H1 (cell line): ENCODE measurements at regions not wholly inside any gene's neighbourhood (a gene's known extent, or its start where the extent isn't known, plus 50 kb on each side); places are given as distances from the start of the nearest gene placed in this dataset.

Experiments used
- CTCF ChIA-PET: fragments of 300-600 bp; sonication (Branson Sonifier 250); formaldehyde crosslinking; loops from one replicate; lab custom pipeline; 2021; ENCODE audit not compliant: partially characterized antibody; lab: Charles Lee
- POLR2A ChIA-PET: fragments of 300-600 bp; sonication (Branson Sonifier 250); formaldehyde crosslinking; loops from one replicate; lab custom pipeline; 2021; ENCODE audit warnings: inconsistent platforms; ENCODE audit not compliant: partially characterized antibody; lab: Charles Lee
- DNase-seq, 2 experiments: peaks; one replicate each; pipeline versions ENCODE4 v3.0.0 to v3.0.0-alpha.2; 2010 to 2022; ENCODE audit warnings: low spot score in 2 of 2, low read depth in 1 of 2, mixed read lengths in 1 of 2
- FAIRE-seq: peaks from 2 replicates; lab custom pipeline; 2011; peaks lifted over from hg19 to GRCh38; lab: Jason Lieb, UNC
- H2AFZ ChIP-seq: 2 replicates; pipeline ENCODE4 v1.8.1; 2012; ENCODE audit warnings: low read length, inconsistent platforms
- H2AK5ac ChIP-seq: 2 replicates; pipeline ENCODE4 v1.6.1; 2013; ENCODE audit warnings: low read depth, low read length
- H2BK120ac ChIP-seq: replicated peaks from 2 replicates; pipeline ENCODE3; 2013; ENCODE audit warnings: low read depth, low read length, inconsistent platforms
- H2BK12ac ChIP-seq: 2 replicates; pipeline ENCODE4 v1.6.1; 2013; ENCODE audit warnings: low read depth, low read length
- H2BK15ac ChIP-seq: 2 replicates; pipeline ENCODE4 v1.6.1; 2013; ENCODE audit warnings: low read length
- H2BK20ac ChIP-seq: 2 replicates; pipeline ENCODE4 v1.6.1; 2013; ENCODE audit warnings: low read length
- H2BK5ac ChIP-seq: 2 replicates; pipeline ENCODE4 v1.6.1; 2013; ENCODE audit warnings: low read depth, low read length
- H3K14ac ChIP-seq: 2 replicates; pipeline ENCODE4 v1.6.1; 2013; ENCODE audit warnings: inconsistent platforms; ENCODE audit not compliant: insufficient read length
- H3K18ac ChIP-seq: 2 replicates; pipeline ENCODE4 v1.6.1; 2013; ENCODE audit warnings: low read length; ENCODE audit errors: extremely low read depth
- H3K23ac ChIP-seq: 2 replicates; pipeline ENCODE4 v1.6.1; 2013; ENCODE audit warnings: inconsistent platforms; ENCODE audit not compliant: insufficient read length
- H3K23me2 ChIP-seq: 2 replicates; pipeline ENCODE4 v1.6.1; 2013; ENCODE audit warnings: low read depth, low read length
- H3K27ac ChIP-seq: 2 replicates; pipeline ENCODE4 v1.6.1; 2011; ENCODE audit warnings: low read depth, low read length, inconsistent platforms
- H3K27me3 ChIP-seq, 4 experiments: replicated peaks in 1 of 4; 1 replicate in 1 of 4; 2 replicates in 3 of 4; pipeline versions ENCODE4 v1.6.1 to v1.8.1; 2011 to 2013; ENCODE audit warnings: low read length in 3 of 4, mild to moderate bottlenecking in 3 of 4, inconsistent platforms in 2 of 4, mixed read lengths in 2 of 4, moderate library complexity in 1 of 4; ENCODE audit not compliant: control insufficient read depth in 3 of 4, insufficient read depth in 3 of 4; ENCODE audit errors: extremely low read depth in 1 of 4
- H3K36me3 ChIP-seq, 4 experiments: 2 replicates each; pipeline versions ENCODE4 v1.6.1 to v1.8.1; 2011 to 2013; ENCODE audit warnings: mild to moderate bottlenecking in 4 of 4, low read length in 3 of 4, moderate library complexity in 2 of 4, control low read depth in 1 of 4, inconsistent platforms in 1 of 4; ENCODE audit not compliant: insufficient read depth in 4 of 4, control insufficient read depth in 2 of 4
- H3K4ac ChIP-seq: replicated peaks from 2 replicates; pipeline ENCODE3; 2013; ENCODE audit warnings: low read length, low read depth, mixed read lengths, inconsistent platforms; ENCODE audit not compliant: insufficient read length
- H3K4me1 ChIP-seq, 4 experiments: replicated peaks in 1 of 4; 1 replicate in 1 of 4; 2 replicates in 3 of 4; pipeline versions ENCODE4 v1.6.1 to v1.8.1; 2011 to 2013; ENCODE audit warnings: low read length in 3 of 4, inconsistent platforms in 2 of 4, mixed read lengths in 1 of 4; ENCODE audit not compliant: insufficient read depth in 4 of 4, control insufficient read depth in 3 of 4
- H3K4me2 ChIP-seq, 2 experiments: 2 replicates each; pipeline versions ENCODE4 v1.6.1 to v1.8.1; 2011 to 2013; ENCODE audit warnings: low read depth in 2 of 2, low read length in 2 of 2, control low read depth in 1 of 2, inconsistent platforms in 1 of 2, mild to moderate bottlenecking in 1 of 2; ENCODE audit not compliant: insufficient read depth in 1 of 2
- H3K4me3 ChIP-seq, 4 experiments: fragments of 200-600, 300-600 bp in 1 of 4; sonication (generic), shearing (Covaris generic), sonication (Bioruptor Twin) in 1 of 4; 2 replicates each; pipeline versions ENCODE4 v1.5.1 to v1.8.1; 2011 to 2016; ENCODE audit warnings: low read length in 4 of 4, low read depth in 3 of 4, control low read depth in 2 of 4, inconsistent platforms in 2 of 4, mild to moderate bottlenecking in 2 of 4, mixed read lengths in 1 of 4, moderate library complexity in 1 of 4; ENCODE audit not compliant: insufficient read depth in 2 of 4; ENCODE audit errors: extremely low read depth in 1 of 4
- H3K56ac ChIP-seq: replicated peaks from 2 replicates; pipeline ENCODE3; 2013; ENCODE audit warnings: low read depth, mild to moderate bottlenecking, mixed read lengths, low read length, inconsistent platforms; ENCODE audit not compliant: insufficient read length
- H3K79me1 ChIP-seq: 2 replicates; pipeline ENCODE4 v1.6.1; 2013; ENCODE audit warnings: low read depth, low read length, control low read depth
- H3K79me2 ChIP-seq, 2 experiments: 2 replicates each; pipeline versions ENCODE4 v1.6.1 to v1.8.1; 2012 to 2013; ENCODE audit warnings: low read length in 2 of 2, mild to moderate bottlenecking in 2 of 2, inconsistent platforms in 1 of 2; ENCODE audit not compliant: insufficient read depth in 2 of 2, control insufficient read depth in 1 of 2
- H3K9ac ChIP-seq, 4 experiments: replicated peaks in 1 of 4; 1 replicate in 1 of 4; 2 replicates in 3 of 4; pipeline versions ENCODE4 v1.6.1 to v1.8.1; 2011 to 2013; ENCODE audit warnings: low read depth in 3 of 4, low read length in 3 of 4, control low read depth in 2 of 4, mild to moderate bottlenecking in 2 of 4, moderate library complexity in 2 of 4, inconsistent platforms in 1 of 4; ENCODE audit errors: extremely low read depth in 1 of 4
- H3K9me3 ChIP-seq, 2 experiments: 2 replicates each; pipeline versions ENCODE4 v1.6.1 to v1.8.1; 2012 to 2013; ENCODE audit warnings: mild to moderate bottlenecking in 2 of 2, moderate library complexity in 2 of 2, control low read depth in 1 of 2, inconsistent platforms in 1 of 2, low read depth in 1 of 2, low read length in 1 of 2, mixed read lengths in 1 of 2; ENCODE audit not compliant: insufficient read depth in 2 of 2
- H4K20me1 ChIP-seq, 2 experiments: replicated peaks in 1 of 2; 2 replicates each; pipeline versions ENCODE3 to v1.8.1; 2011 to 2013; ENCODE audit warnings: inconsistent platforms in 2 of 2, low read length in 2 of 2, mild to moderate bottlenecking in 1 of 2; ENCODE audit not compliant: insufficient read depth in 2 of 2, control insufficient read depth in 1 of 2
- H4K5ac ChIP-seq: 2 replicates; pipeline ENCODE4 v1.6.1; 2013; ENCODE audit warnings: low read length, low read depth, mixed read lengths, inconsistent platforms; ENCODE audit not compliant: insufficient read length
- H4K8ac ChIP-seq: 2 replicates; pipeline ENCODE4 v1.8.0; 2013; ENCODE audit warnings: mild to moderate bottlenecking, moderate library complexity, low read length, inconsistent platforms; ENCODE audit not compliant: insufficient read depth; ENCODE audit errors: extremely low read depth
- H4K91ac ChIP-seq: replicated peaks from 2 replicates; pipeline ENCODE3; 2013; ENCODE audit warnings: low read length, mixed read lengths, inconsistent platforms; ENCODE audit not compliant: insufficient read length
- BRCA1 ChIP-seq: IDR thresholded peaks from 2 replicates; pipeline ENCODE4 v1.6.1; 2012; ENCODE audit warnings: low read depth, low read length, improper control_type of control experiment
- CBX8 ChIP-seq: fragments of 300-800, 300-1000 bp; sonication (generic); IDR thresholded peaks from 2 replicates; pipeline ENCODE4 v1.7.1; 2016; ENCODE audit warnings: low read depth, low read length, borderline replicate concordance
- CREB1 ChIP-seq: IDR thresholded peaks from 2 replicates; pipeline ENCODE4 v1.6.1; 2012; ENCODE audit warnings: inconsistent platforms
- GTF2F1 ChIP-seq: IDR thresholded peaks from 2 replicates; pipeline ENCODE4 v1.6.1; 2012; ENCODE audit warnings: low read depth, low read length, improper control_type of control experiment, borderline replicate concordance
- KDM4A ChIP-seq: IDR thresholded peaks from one replicate; pipeline ENCODE4 v1.7.1; 2012; ENCODE audit warnings: low read depth, mild to moderate bottlenecking, moderate library complexity, low read length, inconsistent platforms; ENCODE audit not compliant: severe bottlenecking
- KDM5A ChIP-seq: fragments of 200-600 bp; IDR thresholded peaks from 2 replicates; pipeline ENCODE4 v1.7.1; 2012; ENCODE audit warnings: mild to moderate bottlenecking, low read length, inconsistent platforms, mixed read lengths
- SIN3A ChIP-seq, 2 experiments: IDR thresholded peaks in 1 of 2; conservative IDR thresholded peaks in 1 of 2; 2 replicates each; pipeline ENCODE4 v1.6.1; 2011 to 2012; ENCODE audit warnings: low read length in 2 of 2, improper control_type of control experiment in 1 of 2, low read depth in 1 of 2, mild to moderate bottlenecking in 1 of 2
- SRF ChIP-seq: IDR thresholded peaks from 2 replicates; pipeline ENCODE4 v1.6.1; 2011; ENCODE audit warnings: mild to moderate bottlenecking, low read depth, low read length, moderate library complexity
- TAF1 ChIP-seq: IDR thresholded peaks from 2 replicates; pipeline ENCODE4 v1.6.1; 2011; ENCODE audit warnings: mild to moderate bottlenecking, low read depth, low read length
- ZNF274 ChIP-seq: IDR thresholded peaks from 2 replicates; pipeline ENCODE4 v1.7.0; 2012; ENCODE audit warnings: low read length, borderline replicate concordance; ENCODE audit errors: extremely low read depth
- WGBS, 2 experiments: shearing (Covaris generic) in 1 of 2; methylation state at CpG; one replicate each; pipeline versions ENCODE4 v1.1.6 to v1.1.7; 2013 to 2015; ENCODE audit warnings: low lambda C conversion rate in 2 of 2, mixed read lengths in 2 of 2, inconsistent platforms in 1 of 2, low coverage in 1 of 2, missing lambda C conversion rate in 1 of 2; ENCODE audit not compliant: insufficient replicate concordance in 2 of 2, insufficient coverage in 1 of 2, insufficient read length in 1 of 2; ENCODE audit errors: extremely low coverage in 1 of 2, missing lambda C conversion rate in 1 of 2; 5-methylcytosine and 5-hydroxymethylcytosine counted together
- TF ChIP-seq, protein P1 (sequence below): IDR thresholded peaks from 2 replicates; pipeline ENCODE4 v1.6.1; 2012; ENCODE audit warnings: inconsistent platforms

GRCh38 chr20:55322745-55323144, 682.6 kb downstream of the CBLN4 start:
- H2BK12ac ChIP-seq, result no peak overlapping the region
- TF ChIP-seq KDM5A (no peak), CBX8 (no peak), CREB1 (no peak), KDM4A (no peak), TAF1 (no peak), SIN3A (conservative IDR thresholded peaks at IDR 0.05 in 1 of 2, IDR thresholded peaks at IDR 0.05 in 1 of 2; ENCODE audit: low read depth in 1 of 2, low read length in 2 of 2) (no peak), BRCA1 (no peak), ZNF274 (no peak), SRF (no peak), GTF2F1 (no peak)
- TF ChIP-seq, protein P1, sequence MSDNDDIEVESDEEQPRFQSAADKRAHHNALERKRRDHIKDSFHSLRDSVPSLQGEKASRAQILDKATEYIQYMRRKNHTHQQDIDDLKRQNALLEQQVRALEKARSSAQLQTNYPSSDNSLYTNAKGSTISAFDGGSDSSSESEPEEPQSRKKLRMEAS, result no peak
- no peaks in the 10 kb centered on the region for H3K23me2 ChIP-seq
- FAIRE-seq, result no peak
- H3K4me2 ChIP-seq, result no peak overlapping the region
- no peak overlapping the region for H2AK5ac ChIP-seq
- H3K9ac ChIP-seq, result no peak overlapping the region
- no peak overlapping the region for H3K4ac ChIP-seq
- H3K23ac ChIP-seq, result no peak overlapping the region
- no peaks in the 10 kb centered on the region for H3K27me3 ChIP-seq
- H4K8ac ChIP-seq, result no peak overlapping the region
- no peaks in the 10 kb centered on the region for H3K79me1 ChIP-seq
- no peaks in the 10 kb centered on the region for H3K79me2 ChIP-seq
- ChIA-PET CTCF (no interaction called here), POLR2A (no interaction called here)
- no peak overlapping the region for H3K4me3 ChIP-seq
- H2BK20ac ChIP-seq, result no peak overlapping the region
- no peak overlapping the region for H3K27ac ChIP-seq
- H3K9me3 ChIP-seq, result no peaks in the 10 kb centered on the region
- H2BK15ac ChIP-seq, result no peak overlapping the region
- H4K91ac ChIP-seq, result no peak overlapping the region
- H3K56ac ChIP-seq, result no peak overlapping the region
- H3K36me3 ChIP-seq, result no peaks in the 10 kb centered on the region
- WGBS, 2 experiments, result 91% methylated on average over 2 of the region's 2 CpGs; no CpG with 5 or more reads in 1 of the 2 experiments
- no peaks in the 10 kb centered on the region for H3K4me1 ChIP-seq
- H3K18ac ChIP-seq, result no peak overlapping the region
- no peak overlapping the region for H2BK120ac ChIP-seq
- no peak for DNase-seq
- H4K5ac ChIP-seq, result no peak overlapping the region
- no peak overlapping the region for H2BK5ac ChIP-seq
- no peak overlapping the region for H2AFZ ChIP-seq
- no peaks in the 10 kb centered on the region for H4K20me1 ChIP-seq
- no peak overlapping the region for H3K14ac ChIP-seq
